COLO829 (cell line): ENCODE measurements at regions not wholly inside any gene's neighbourhood (a gene's known extent, or its start where the extent isn't known, plus 50 kb on each side); places are given as distances from the start of the nearest gene placed in this dataset.
A peak's percentile ranks its signal among the peaks of the same experiment; 100 is the strongest.

Source experiments
- DNase-seq: peaks from one replicate; pipeline ENCODE4 v3.0.0; 2012; ENCODE audit warnings: low spot score

DNA sequence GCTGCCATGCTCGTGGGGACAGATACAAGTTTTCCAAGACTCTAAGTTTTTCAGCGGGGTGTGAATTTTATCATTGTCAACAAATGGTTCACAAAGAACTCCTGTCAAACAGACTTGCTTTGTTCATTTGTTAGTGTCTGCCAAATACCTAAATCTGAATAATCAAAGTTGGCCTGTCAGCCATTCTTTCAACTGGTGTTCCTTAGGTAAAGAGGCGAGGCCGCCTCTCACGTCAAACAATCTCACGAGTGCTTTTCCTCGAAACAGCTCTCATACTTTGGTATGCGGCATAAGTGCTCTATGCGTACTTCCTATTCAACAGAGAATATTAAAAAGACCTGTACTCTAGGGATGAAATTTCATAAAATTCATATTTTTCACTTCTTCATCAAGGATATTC is 51.4 kb upstream of the KANK4 start:
- DNase-seq, result no peak

GRCh38 chr1:62371375-62371774 is 52.1 kb upstream of the KANK4 start:
- no peak for DNase-seq

- DNase-seq, result no peak
Observed at GRCh38 chr1:62373221-62373620, 54.0 kb upstream of the KANK4 start.

DNA sequence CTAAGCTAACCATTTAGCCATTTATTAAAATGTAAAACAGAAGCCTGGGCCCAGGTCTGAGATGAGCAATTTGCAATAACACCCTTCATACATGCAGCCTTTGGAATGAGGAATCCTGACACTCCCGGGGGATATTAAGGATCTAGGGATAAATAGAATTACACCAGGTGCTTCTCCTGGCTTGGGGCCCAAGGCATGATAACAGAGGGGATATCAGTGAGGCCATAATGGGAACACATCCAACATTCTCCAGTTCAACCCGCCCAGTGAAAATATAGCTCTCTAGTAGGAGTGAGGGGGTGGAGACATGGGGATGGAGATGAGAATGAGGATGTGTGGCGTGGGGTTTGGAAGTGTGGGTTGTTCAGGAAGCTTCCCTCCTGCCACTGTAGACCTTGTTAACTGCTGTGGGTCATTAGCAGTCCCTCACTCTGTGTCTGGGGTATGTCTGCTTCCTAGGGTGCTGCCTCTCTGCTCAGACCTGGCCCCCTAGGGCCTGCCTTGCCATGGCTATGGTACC is 57.9 kb upstream of the KANK4 start:
- no peak for DNase-seq

DNA sequence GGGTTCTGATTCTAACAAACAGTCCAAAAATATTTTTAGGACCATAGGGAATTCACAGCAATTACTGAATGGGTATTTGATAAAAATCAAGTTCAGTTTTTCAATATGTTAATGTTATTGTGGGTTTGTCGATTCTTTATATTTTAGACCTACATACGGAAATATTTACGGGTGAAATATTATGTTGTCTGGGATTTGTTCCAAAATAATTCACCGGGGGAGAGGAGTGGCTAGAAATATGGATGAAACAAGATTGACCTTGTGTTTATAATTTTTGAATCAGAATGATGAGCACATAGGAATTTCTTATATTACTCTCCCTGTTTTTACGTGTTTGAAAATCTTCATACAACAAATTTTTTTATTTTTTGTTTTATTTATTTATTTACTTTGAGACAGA is 56.7 kb upstream of the USP1 start:
- no peak for DNase-seq

GRCh38 chr1:62381831-62382657 is 54.8 kb upstream of the USP1 start:
- DNase-seq, result no peak

DNA sequence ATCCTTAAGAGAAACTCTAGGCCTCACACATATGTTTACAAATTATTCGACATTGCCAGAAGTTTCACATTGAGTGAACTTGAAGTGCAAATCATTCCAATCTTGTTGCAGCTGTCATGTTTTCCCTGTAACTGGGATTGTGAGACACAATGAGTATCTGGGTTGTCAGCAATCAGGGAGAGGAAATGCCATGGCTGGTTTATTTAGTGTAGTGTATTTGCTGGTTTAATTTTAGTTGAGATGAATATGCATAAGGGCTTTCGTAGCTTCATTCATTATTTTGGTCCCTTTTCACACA is 54.2 kb upstream of the USP1 start:
- DNase-seq, result no peak

- DNase-seq, result no peak
Observed at GRCh38 chr1:62384276-62385005, 52.4 kb upstream of the USP1 start.

GRCh38 chr1:62385923-62386322 is 50.9 kb upstream of the USP1 start:
- DNase-seq, result no peak

DNA sequence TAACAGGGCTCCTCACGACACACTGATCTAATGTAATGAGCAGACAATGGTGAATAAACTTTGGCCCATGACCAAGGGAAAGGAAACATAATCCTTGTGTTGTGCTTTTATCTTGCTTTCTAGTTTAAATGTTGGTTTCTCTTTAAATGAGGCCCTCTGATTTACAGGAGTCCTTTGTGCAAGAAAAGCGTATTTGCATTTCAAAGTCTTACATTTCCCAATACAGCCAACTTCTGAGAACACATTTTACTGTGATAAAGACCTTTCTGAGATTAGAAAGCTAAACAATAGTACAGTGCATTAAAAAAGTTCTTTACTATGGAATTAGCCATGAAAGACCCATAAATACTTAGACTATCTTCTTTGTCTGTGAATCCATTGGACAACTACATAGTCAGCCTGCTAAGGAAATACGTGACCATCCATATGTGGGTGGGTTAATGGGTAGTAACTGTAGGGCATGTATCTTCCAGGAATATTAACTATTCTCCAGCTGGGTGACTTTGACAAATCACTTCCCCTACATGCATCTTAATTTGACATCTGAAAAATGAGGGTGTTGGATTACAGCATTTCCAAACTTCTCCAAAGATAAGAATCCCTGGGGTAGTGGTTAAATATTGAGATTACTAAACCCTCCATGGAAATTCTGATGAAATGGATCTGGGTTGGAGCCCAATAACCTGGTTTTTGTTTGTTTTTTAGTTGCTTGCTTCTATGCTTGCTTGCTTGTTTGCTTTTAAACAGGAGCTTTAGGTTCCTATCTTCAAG is 50.3 kb upstream of the USP1 start:
- DNase-seq, result peak; percentile 82
